HCT116 (cell line): ENCODE measurements at regions not wholly inside any gene's neighbourhood (a gene's known extent, or its start where the extent isn't known, plus 50 kb on each side); places are given as distances from the start of the nearest gene placed in this dataset.

Source experiments
- ATAC-seq: fragments of 200-7000 bp; cut with Tn5 transposase; 2 replicates; pipeline ENCODE4 v1.9.1; 2020; ENCODE audit warnings: mild to moderate bottlenecking, moderate library complexity
- BruUV-seq: library from RNA; stranded (reverse); fragments of 400-500 nt; replicated peaks from 2 replicates; lab custom pipeline; 2021; lab: Mats Ljungman, UMichigan
- CTCF ChIA-PET: fragments of 300-600 bp; sonication (Branson Sonifier 250); formaldehyde crosslinking; loops from one replicate; lab custom pipeline; 2021; ENCODE audit warnings: antibody characterized with exemption; lab: Charles Lee
- POLR2A ChIA-PET: fragments of 300-600, 350-600 bp; sonication (Branson Sonifier 250); formaldehyde crosslinking; loops from one replicate; lab custom pipeline; 2021; ENCODE audit warnings: antibody characterized with exemption; lab: Charles Lee
- RAD21 ChIA-PET, 2 experiments: fragments of 300-600 bp; sonication (Branson Sonifier 250); formaldehyde crosslinking; loops; one replicate each; lab custom pipeline; 2023; ENCODE audit warnings: low total read pairs in 2 of 2; ENCODE audit not compliant: uncharacterized antibody in 2 of 2, unreplicated experiment in 2 of 2, low non-redundant PET in 1 of 2; lab: Charles Lee
- DNase-seq: peaks from one replicate; pipeline ENCODE4 v3.0.0-alpha.2; 2010; ENCODE audit warnings: low read depth, low spot score
- H2AFZ ChIP-seq: fragments of 200-600 bp; shearing (Covaris generic), sonication (generic); 2 replicates; pipeline ENCODE4 v1.6.1; 2017; ENCODE audit warnings: low read depth, mixed run types, mixed read lengths, antibody characterized with exemption, low read length; ENCODE audit not compliant: poor library complexity, severe bottlenecking
- H3K27ac ChIP-seq: 2 replicates; pipeline ENCODE4 v1.5.1; 2012; ENCODE audit warnings: low read depth, low read length
- H3K27me3 ChIP-seq: fragments of 200-600 bp; sonication (generic); 2 replicates; pipeline ENCODE4 v1.6.1; 2016; ENCODE audit warnings: mixed run types, low read length, mixed read lengths; ENCODE audit not compliant: insufficient read depth
- H3K36me3 ChIP-seq, 2 experiments: fragments of 200-500 bp in 1 of 2; fragments of 200-600 bp in 1 of 2; sonication (Bioruptor generic) in 1 of 2; sonication (generic) in 1 of 2; 2 replicates each; pipeline versions ENCODE4 v1.5.1 to v1.6.1; 2014 to 2016; ENCODE audit warnings: low read length in 2 of 2, inconsistent platforms in 1 of 2, mixed read lengths in 1 of 2, mixed run types in 1 of 2; ENCODE audit not compliant: insufficient read depth in 2 of 2, control insufficient read depth in 1 of 2
- H3K4me1 ChIP-seq, 2 experiments: fragments of 200-600 bp in 1 of 2; sonication (generic) in 1 of 2; 2 replicates each; pipeline versions ENCODE4 v1.5.1 to v1.6.1; 2012 to 2017; ENCODE audit warnings: low read length in 2 of 2, inconsistent platforms in 1 of 2, mild to moderate bottlenecking in 1 of 2, mixed read lengths in 1 of 2, mixed run types in 1 of 2, moderate library complexity in 1 of 2; ENCODE audit not compliant: insufficient read depth in 2 of 2, control insufficient read depth in 1 of 2
- H3K4me2 ChIP-seq: fragments of 200-600 bp; sonication (generic); 2 replicates; pipeline ENCODE4 v1.6.1; 2017; ENCODE audit warnings: mixed run types, low read length, mixed read lengths
- H3K4me3 ChIP-seq, 2 experiments: fragments of 200-600 bp in 1 of 2; sonication (generic) in 1 of 2; replicated peaks in 1 of 2; 2 replicates each; pipeline ENCODE4 v1.5.1; 2011 to 2016; ENCODE audit warnings: low read length in 2 of 2, control low read depth in 1 of 2, low read depth in 1 of 2, mild to moderate bottlenecking in 1 of 2, mixed read lengths in 1 of 2, mixed run types in 1 of 2
- H3K79me2 ChIP-seq: fragments of 200-600 bp; sonication (generic); 2 replicates; pipeline ENCODE4 v1.6.1; 2017; ENCODE audit warnings: mild to moderate bottlenecking, mixed run types, low read length, moderate library complexity, mixed read lengths; ENCODE audit not compliant: insufficient read depth
- H3K9ac ChIP-seq: fragments of 200-600 bp; sonication (generic); 2 replicates; pipeline ENCODE4 v1.6.1; 2016; ENCODE audit warnings: low read length, mixed read lengths
- H3K9me2 ChIP-seq: fragments of 200-600 bp; sonication (generic), shearing (Covaris generic); 2 replicates; pipeline ENCODE4 v1.6.1; 2017; ENCODE audit warnings: mixed run types, mild to moderate bottlenecking, moderate library complexity; ENCODE audit not compliant: insufficient read depth
- H3K9me3 ChIP-seq, 2 experiments: fragments of 200-500 bp in 1 of 2; fragments of 200-600 bp in 1 of 2; sonication (Bioruptor generic) in 1 of 2; sonication (generic) in 1 of 2; 2 replicates each; pipeline ENCODE4 v1.6.1; 2014 to 2017; ENCODE audit warnings: low read length in 2 of 2, mixed read lengths in 2 of 2, inconsistent platforms in 1 of 2, low read depth in 1 of 2, mild to moderate bottlenecking in 1 of 2, mixed run types in 1 of 2, moderate library complexity in 1 of 2; ENCODE audit not compliant: control insufficient read depth in 1 of 2, insufficient read depth in 1 of 2
- H4K20me1 ChIP-seq: fragments of 200-600 bp; sonication (generic), shearing (Covaris generic); 2 replicates; pipeline ENCODE4 v1.6.1; 2017; ENCODE audit warnings: mixed run types, mild to moderate bottlenecking, moderate library complexity; ENCODE audit not compliant: insufficient read depth
- ATF3 ChIP-seq: IDR thresholded peaks from 2 replicates; pipeline ENCODE4 v1.6.1; 2012
- CBX3 ChIP-seq: IDR thresholded peaks from 2 replicates; pipeline ENCODE4 v1.6.1; 2012; ENCODE audit warnings: low read depth
- CEBPB ChIP-seq: IDR thresholded peaks from 2 replicates; pipeline ENCODE4 v1.6.1; 2012; ENCODE audit warnings: low read depth
- CTCF ChIP-seq, 3 experiments: fragments of 200-600 bp in 1 of 3; sonication (generic) in 1 of 3; IDR thresholded peaks in 2 of 3; conservative IDR thresholded peaks in 1 of 3; 2 replicates each; pipeline ENCODE4 v1.5.1; 2012 to 2017; ENCODE audit warnings: low read depth in 2 of 3, low read length in 2 of 3, antibody characterized with exemption in 1 of 3, borderline replicate concordance in 1 of 3, control low read depth in 1 of 3, mild to moderate bottlenecking in 1 of 3, mixed read lengths in 1 of 3, mixed run types in 1 of 3, moderate library complexity in 1 of 3; ENCODE audit not compliant: insufficient read depth in 1 of 3
- EGR1 ChIP-seq: IDR thresholded peaks from 2 replicates; pipeline ENCODE4 v1.6.1; 2012; ENCODE audit warnings: low read depth
- ELF1 ChIP-seq: IDR thresholded peaks from 2 replicates; pipeline ENCODE4 v1.6.1; 2012; ENCODE audit warnings: low read depth, borderline replicate concordance
- EZH2 ChIP-seq: fragments of 200-600 bp; sonication (generic); IDR thresholded peaks from 2 replicates; pipeline ENCODE4 v1.6.1; 2017; ENCODE audit warnings: antibody characterized with exemption, mixed run types
- EZH2phosphoT487 ChIP-seq: fragments of 200-600 bp; IDR thresholded peaks from 2 replicates; pipeline ENCODE4 v1.6.1; 2018; ENCODE audit warnings: antibody characterized with exemption, borderline replicate concordance
- FOSL1 ChIP-seq: IDR thresholded peaks from 2 replicates; pipeline ENCODE4 v1.6.1; 2012; ENCODE audit warnings: low read depth
- JUND ChIP-seq: IDR thresholded peaks from 2 replicates; pipeline ENCODE4 v1.6.1; 2012
- MAX ChIP-seq: IDR thresholded peaks from 2 replicates; pipeline ENCODE4 v1.6.1; 2012
- POLR2A ChIP-seq: IDR thresholded peaks from 2 replicates; pipeline ENCODE4 v1.7.0; 2011; ENCODE audit warnings: borderline replicate concordance; ENCODE audit not compliant: insufficient read depth, insufficient read length; ENCODE audit errors: extremely low read depth
- RAD21 ChIP-seq: IDR thresholded peaks from 2 replicates; pipeline ENCODE4 v1.6.1; 2012; ENCODE audit warnings: low read depth, mild to moderate bottlenecking
- REST ChIP-seq: IDR thresholded peaks from 2 replicates; pipeline ENCODE4 v1.6.1; 2012; ENCODE audit warnings: low read depth
- SIN3A ChIP-seq: IDR thresholded peaks from 2 replicates; pipeline ENCODE4 v1.6.1; 2012; ENCODE audit warnings: low read depth
- SP1 ChIP-seq: IDR thresholded peaks from 2 replicates; pipeline ENCODE4 v1.6.1; 2012; ENCODE audit warnings: low read depth
- TCF7L2 ChIP-seq: IDR thresholded peaks from 2 replicates; pipeline ENCODE4 v1.7.0; 2011; ENCODE audit warnings: borderline replicate concordance, inconsistent platforms; ENCODE audit not compliant: insufficient read depth, insufficient read length; ENCODE audit errors: extremely low read depth
- YY1 ChIP-seq: IDR thresholded peaks from 2 replicates; pipeline ENCODE4 v1.6.1; 2011; ENCODE audit warnings: low read length, low read depth, moderate library complexity, mild to moderate bottlenecking; ENCODE audit not compliant: insufficient replicate concordance; ENCODE audit errors: extremely low read depth
- ZBTB33 ChIP-seq: IDR thresholded peaks from 2 replicates; pipeline ENCODE4 v1.6.1; 2011; ENCODE audit warnings: mild to moderate bottlenecking, low read length, moderate library complexity; ENCODE audit not compliant: insufficient replicate concordance; ENCODE audit errors: extremely low read depth
- ZNF274 ChIP-seq: fragments of 200-500 bp; sonication (Bioruptor generic); IDR thresholded peaks from 2 replicates; pipeline ENCODE4 v1.6.1; 2014; ENCODE audit warnings: mild to moderate bottlenecking, low read depth, low read length, inconsistent platforms
- intact Hi-C: fragments of 100-400 bp; cut with micrococcal nuclease; formaldehyde crosslinking; loops from 2 replicates; pipeline ENCODE4 v1.10.0; 2022

GRCh38 chr3:174716956-174717505, 142.1 kb upstream of the NAALADL2 start:
- Histone ChIP-seq H3K27me3 (no peaks in the 10 kb centered on the region), H3K79me2 (no peaks in the 10 kb centered on the region), H4K20me1 (no peaks in the 10 kb centered on the region), H3K4me1 (no peaks in the 10 kb centered on the region), H3K9me3 (no peaks in the 10 kb centered on the region), H3K4me2 (no peak overlapping the region), H3K27ac (no peak overlapping the region), H3K4me3 (no peak overlapping the region), H3K9ac (no peak overlapping the region), H2AFZ (no peak overlapping the region), H3K9me2 (no peaks in the 10 kb centered on the region), H3K36me3 (no peaks in the 10 kb centered on the region)
- no TSS peak for BruUV-seq
- CTCF ChIA-PET: no interaction called here
- RAD21 ChIA-PET: no interaction called here
- POLR2A ChIA-PET: no interaction called here
- DNase-seq: no peak
- ATAC-seq: no peak
- no peak for TF ChIP-seq ZBTB33
- TF ChIP-seq REST: no peak
- no peak for TF ChIP-seq CEBPB
- TF ChIP-seq YY1: no peak
- no peak for TF ChIP-seq JUND
- no peak for TF ChIP-seq ATF3
- no peak for TF ChIP-seq SP1
- no peak for TF ChIP-seq SIN3A
- no peak for TF ChIP-seq CTCF (IDR thresholded peaks at IDR 0.05 in 2 of 3, conservative IDR thresholded peaks at IDR 0.05 in 1 of 3; ENCODE audit: borderline replicate concordance in 1 of 3, insufficient read depth in 1 of 3, low read depth in 2 of 3, low read length in 2 of 3)
- TF ChIP-seq ELF1: no peak
- TF ChIP-seq CBX3: no peak
- no peak for TF ChIP-seq EZH2phosphoT487
- no peak for TF ChIP-seq RAD21
- TF ChIP-seq FOSL1: no peak
- TF ChIP-seq ZNF274: no peak
- TF ChIP-seq EGR1: no peak
- TF ChIP-seq MAX: no peak
- TF ChIP-seq TCF7L2: no peak
- TF ChIP-seq POLR2A: no peak
- no peak for TF ChIP-seq EZH2
- intact Hi-C loops: no loop called here
